GM12878 (cell line): ENCODE measurements at regions not wholly inside any gene's neighbourhood (a gene's known extent, or its start where the extent isn't known, plus 50 kb on each side); places are given as distances from the start of the nearest gene placed in this dataset.

Experiments used
- ATAC-seq: fragments of 200-7000 bp; cut with Tn5 transposase; 3 replicates; pipeline ENCODE4 v1.9.1; 2020; ENCODE audit warnings: mild to moderate bottlenecking, moderate library complexity
- BruUV-seq: library from RNA; stranded (reverse); fragments of 400-500 nt; replicated peaks from 2 replicates; lab custom pipeline; 2021; lab: Mats Ljungman, UMichigan
- CTCF ChIA-PET: fragments of 300-600 bp; sonication (Branson Sonifier 250); formaldehyde crosslinking; extraction: SDS; loops from one replicate; lab custom pipeline; 2021; ENCODE audit warnings: inconsistent platforms; lab: Yijun Ruan, JAX
- POLR2A ChIA-PET: fragments of 350-600 bp; formaldehyde crosslinking; extraction: SDS; loops from one replicate; lab custom pipeline; 2021; ENCODE audit warnings: inconsistent platforms; lab: Charles Lee
- RAD21 ChIA-PET: fragments of 300-600 bp; sonication (Branson Sonifier 250); formaldehyde crosslinking; loops from one replicate; lab custom pipeline; 2023; ENCODE audit warnings: antibody characterized with exemption; ENCODE audit not compliant: unreplicated experiment; lab: Charles Lee
- SMC1A ChIA-PET: fragments of 300-600 bp; sonication (Branson Sonifier 250); formaldehyde crosslinking; loops from one replicate; lab custom pipeline; 2023; ENCODE audit not compliant: unreplicated experiment, uncharacterized antibody; lab: Charles Lee
- DNase-seq: peaks from one replicate; pipeline ENCODE4 v3.0.0-alpha.2; 2011; ENCODE audit warnings: low read depth, low spot score
- FAIRE-seq: peaks from 3 replicates; lab custom pipeline; 2011; peaks lifted over from hg19 to GRCh38; lab: Jason Lieb, UNC
- H2AFZ ChIP-seq: 2 replicates; pipeline ENCODE4 v1.6.0; 2011; ENCODE audit warnings: low read depth, low read length, control low read depth; ENCODE audit not compliant: control insufficient read depth
- H3K27ac ChIP-seq: 2 replicates; pipeline ENCODE4 v1.5.1; 2011; ENCODE audit warnings: control low read depth; ENCODE audit not compliant: control insufficient read depth, insufficient read depth
- H3K27me3 ChIP-seq, 2 experiments: replicated peaks in 1 of 2; 2 replicates each; pipeline versions ENCODE4 v1.6.0 to v1.6.1; 2011; ENCODE audit warnings: low read length in 1 of 2; ENCODE audit not compliant: control insufficient read depth in 2 of 2, insufficient read depth in 2 of 2
- H3K36me3 ChIP-seq, 2 experiments: 2 replicates each; pipeline ENCODE4 v1.5.1; 2011; ENCODE audit warnings: low read length in 1 of 2; ENCODE audit not compliant: control insufficient read depth in 2 of 2, insufficient read depth in 2 of 2
- H3K4me1 ChIP-seq: 2 replicates; pipeline ENCODE4 v1.6.1; 2011; ENCODE audit warnings: mild to moderate bottlenecking, low read length, moderate library complexity, mixed read lengths; ENCODE audit not compliant: control insufficient read depth, insufficient read depth
- H3K4me2 ChIP-seq: 2 replicates; pipeline ENCODE4 v1.6.0; 2011; ENCODE audit warnings: control low read depth; ENCODE audit not compliant: control insufficient read depth, insufficient read depth
- H3K4me3 ChIP-seq: fragments of 200-600 bp; sonication (generic); 2 replicates; pipeline ENCODE4 v1.5.1; 2016
- H3K79me2 ChIP-seq: 2 replicates; pipeline ENCODE4 v1.6.0; 2011; ENCODE audit warnings: low read length; ENCODE audit not compliant: control insufficient read depth, insufficient read depth
- H3K9ac ChIP-seq: 2 replicates; pipeline ENCODE4 v1.8.0; 2011; ENCODE audit warnings: low read length, control low read depth, mixed read lengths; ENCODE audit not compliant: control insufficient read depth, insufficient read depth
- H3K9me3 ChIP-seq: replicated peaks from 3 replicates; pipeline ENCODE4 v1.5.1; 2011; ENCODE audit warnings: mild to moderate bottlenecking, low read length; ENCODE audit not compliant: control insufficient read depth, insufficient read depth
- H4K20me1 ChIP-seq: 2 replicates; pipeline ENCODE4 v1.6.0; 2011; ENCODE audit not compliant: control insufficient read depth, insufficient read depth
- ATF2 ChIP-seq: IDR thresholded peaks from 2 replicates; pipeline ENCODE4 v1.6.1; 2012; ENCODE audit warnings: low read length, inconsistent platforms
- BHLHE40 ChIP-seq, 2 experiments: fragments of 450-650 bp in 1 of 2; IDR thresholded peaks; 2 replicates each; pipeline ENCODE4 v1.6.1; 2011 to 2017; ENCODE audit warnings: low read depth in 2 of 2, borderline replicate concordance in 1 of 2, improper control_type of control experiment in 1 of 2, low read length in 1 of 2, mild to moderate bottlenecking in 1 of 2
- CBX5 ChIP-seq: sonication (generic); IDR thresholded peaks from 2 replicates; pipeline ENCODE4 v1.6.1; 2016; ENCODE audit warnings: low read depth, moderate library complexity, mild to moderate bottlenecking, inconsistent platforms
- CTCF ChIP-seq, 3 experiments: IDR thresholded peaks in 2 of 3; conservative IDR thresholded peaks in 1 of 3; 2 replicates each; pipeline ENCODE4 v1.5.1; 2011; ENCODE audit warnings: low read depth in 3 of 3, low read length in 3 of 3, mild to moderate bottlenecking in 3 of 3, control low read depth in 2 of 3, moderate library complexity in 2 of 3, inconsistent platforms in 1 of 3, mixed read lengths in 1 of 3; ENCODE audit not compliant: control insufficient read depth in 2 of 3, insufficient read depth in 1 of 3; ENCODE audit errors: extremely low read depth in 1 of 3
- EZH2 ChIP-seq: IDR thresholded peaks from 2 replicates; pipeline ENCODE4 v1.6.1; 2012; ENCODE audit warnings: low read depth, mild to moderate bottlenecking, control low read depth, inconsistent platforms, low read length, borderline replicate concordance; ENCODE audit not compliant: control insufficient read depth
- HDAC6 ChIP-seq: fragments of 200-600 bp; sonication (generic); IDR thresholded peaks from one replicate; pipeline ENCODE4 v1.8.0; 2017; ENCODE audit warnings: antibody characterized with exemption; ENCODE audit not compliant: unreplicated experiment
- IRF3 ChIP-seq: fragments of 450-650 bp; IDR thresholded peaks from 2 replicates; pipeline ENCODE4 v1.6.1; 2014; ENCODE audit warnings: mild to moderate bottlenecking
- KLF5 ChIP-seq: fragments of 450-650 bp; IDR thresholded peaks from 2 replicates; pipeline ENCODE4 v1.6.1; 2014; ENCODE audit warnings: mild to moderate bottlenecking; ENCODE audit not compliant: partially characterized antibody
- MTA2 ChIP-seq: fragments of 450-650 bp; IDR thresholded peaks from 2 replicates; pipeline ENCODE4 v1.6.1; 2016; ENCODE audit warnings: low read depth, mild to moderate bottlenecking, moderate library complexity
- MXI1 ChIP-seq: fragments of 150-350 bp; IDR thresholded peaks from 2 replicates; pipeline ENCODE4 v1.6.1; 2011; ENCODE audit warnings: low read depth, mild to moderate bottlenecking, inconsistent platforms, low read length, improper control_type of control experiment
- POLR2A ChIP-seq: IDR thresholded peaks from 2 replicates; pipeline ENCODE4 v1.6.1; 2011; ENCODE audit warnings: low read depth, mild to moderate bottlenecking, low read length
- SPI1 ChIP-seq: IDR thresholded peaks from 2 replicates; pipeline ENCODE4 v1.6.1; 2011; ENCODE audit warnings: low read depth, mild to moderate bottlenecking, low read length, moderate library complexity, borderline replicate concordance; ENCODE audit not compliant: insufficient read depth
- SUPT20H ChIP-seq: IDR thresholded peaks from 2 replicates; pipeline ENCODE4 v1.6.1; 2011; ENCODE audit warnings: low read depth, mild to moderate bottlenecking, low read length, moderate library complexity, borderline replicate concordance; ENCODE audit not compliant: control insufficient read depth
- WGBS: methylation state at CpG from one replicate; pipeline ENCODE4 v1.1.6; 2016; ENCODE audit warnings: low lambda C conversion rate; ENCODE audit not compliant: insufficient replicate concordance, insufficient coverage; ENCODE audit errors: missing lambda C conversion rate; 5-methylcytosine and 5-hydroxymethylcytosine counted together
- in situ Hi-C: fragments of 300-500 bp; cut with MboI; formaldehyde crosslinking; loops from 9 replicates; pipeline ENCODE4 v1.14.3; 2018; ENCODE audit warnings: mixed read lengths
- intact Hi-C: fragments of 100-400 bp; cut with micrococcal nuclease; formaldehyde crosslinking; loops from one replicate; pipeline ENCODE4 v1.14.2; 2022; ENCODE audit not compliant: unreplicated experiment
- TF ChIP-seq, protein P1 (sequence below): IDR thresholded peaks from 2 replicates; pipeline ENCODE4 v1.6.1; 2011; ENCODE audit warnings: low read depth, mild to moderate bottlenecking, low read length, moderate library complexity, borderline replicate concordance; ENCODE audit errors: extremely low read depth

- no TSS peak for BruUV-seq
- in situ Hi-C loops: no loop called here
- DNase-seq (no peak), ATAC-seq (no peak), FAIRE-seq (no peak)
- no peak overlapping the region for H2AFZ ChIP-seq
- intact Hi-C loops: no loop called here
- H3K9ac ChIP-seq: no peak overlapping the region
- ChIA-PET SMC1A (no interaction called here), POLR2A (no interaction called here), CTCF (no interaction called here), RAD21 (no interaction called here)
- TF ChIP-seq ATF2 (no peak), KLF5 (no peak), CBX5 (no peak), HDAC6 (no peak), POLR2A (no peak), MTA2 (no peak), CTCF (IDR thresholded peaks at IDR 0.05 in 2 of 3, conservative IDR thresholded peaks at IDR 0.05 in 1 of 3; ENCODE audit: control insufficient read depth in 2 of 3, extremely low read depth in 1 of 3, insufficient read depth in 1 of 3, low read depth in 3 of 3, low read length in 3 of 3) (no peak), SUPT20H (no peak), EZH2 (no peak), IRF3 (no peak), BHLHE40 (IDR thresholded peaks at IDR 0.05; ENCODE audit: borderline replicate concordance in 1 of 2, low read depth in 2 of 2, low read length in 1 of 2) (no peak), SPI1 (no peak), MXI1 (no peak)
- TF ChIP-seq, protein P1, sequence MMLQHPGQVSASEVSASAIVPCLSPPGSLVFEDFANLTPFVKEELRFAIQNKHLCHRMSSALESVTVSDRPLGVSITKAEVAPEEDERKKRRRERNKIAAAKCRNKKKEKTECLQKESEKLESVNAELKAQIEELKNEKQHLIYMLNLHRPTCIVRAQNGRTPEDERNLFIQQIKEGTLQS: no peak
- H3K79me2 ChIP-seq: no peaks in the 10 kb centered on the region
- H3K36me3 ChIP-seq: no peaks in the 10 kb centered on the region
- 9% methylated on average over 9 of the region's 9 CpGs for WGBS
- no peaks in the 10 kb centered on the region for H4K20me1 ChIP-seq
- no peaks in the 10 kb centered on the region for H3K9me3 ChIP-seq
- H3K27ac ChIP-seq: no peak overlapping the region
- H3K4me2 ChIP-seq: no peak overlapping the region
- H3K4me1 ChIP-seq: no peaks in the 10 kb centered on the region
- H3K4me3 ChIP-seq: no peak overlapping the region
- H3K27me3 ChIP-seq: no peaks in the 10 kb centered on the region
Observed at GRCh38 chr6:168248148-168248620, 71.4 kb downstream of the DACT2 start.
